HG02885 (cell line): ENCODE measurements at regions not wholly inside any gene's neighbourhood (a gene's known extent, or its start where the extent isn't known, plus 50 kb on each side); places are given as distances from the start of the nearest gene placed in this dataset.
"Not testable (repeated sequence)": the region's sequence is repeated elsewhere in the genome, so short reads cannot be mapped to it uniquely, and the experiment has no call there.

Source experiments
- ATAC-seq: cut with Tn5 transposase; IDR thresholded peaks from one replicate; pipeline ENCODE4 v1.9.1; 2021; ENCODE audit warnings: mild to moderate bottlenecking; ENCODE audit not compliant: unreplicated experiment, poor library complexity

DNA sequence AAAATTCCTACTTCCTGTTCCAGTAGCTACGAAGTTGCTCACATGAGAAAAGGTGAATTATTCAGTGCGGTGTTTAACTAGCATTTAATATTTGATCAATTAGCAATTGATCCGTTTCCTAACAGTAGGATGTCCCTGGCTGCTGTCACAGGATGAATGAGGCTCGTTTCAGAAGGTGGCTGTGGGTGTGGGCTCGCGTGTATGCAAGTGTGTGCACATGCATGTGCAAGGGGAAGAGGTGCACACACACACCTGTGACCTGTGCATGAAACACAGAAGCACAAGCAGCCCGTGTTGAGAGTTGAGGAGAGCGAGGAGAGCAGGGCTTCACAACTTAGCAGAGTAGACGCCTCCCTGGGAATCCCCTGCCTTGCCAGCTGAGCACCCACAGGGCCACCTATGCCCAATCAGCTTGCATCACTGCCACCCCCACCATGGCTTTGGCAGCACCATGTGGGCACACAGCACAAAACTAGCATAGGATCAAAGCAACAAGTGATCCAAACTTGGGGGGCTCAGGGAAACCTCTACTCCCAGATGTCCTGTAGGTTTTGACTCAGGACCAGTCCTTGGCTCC lies 107.2 kb downstream of the C5orf15 start:
- ATAC-seq = no peak

DNA sequence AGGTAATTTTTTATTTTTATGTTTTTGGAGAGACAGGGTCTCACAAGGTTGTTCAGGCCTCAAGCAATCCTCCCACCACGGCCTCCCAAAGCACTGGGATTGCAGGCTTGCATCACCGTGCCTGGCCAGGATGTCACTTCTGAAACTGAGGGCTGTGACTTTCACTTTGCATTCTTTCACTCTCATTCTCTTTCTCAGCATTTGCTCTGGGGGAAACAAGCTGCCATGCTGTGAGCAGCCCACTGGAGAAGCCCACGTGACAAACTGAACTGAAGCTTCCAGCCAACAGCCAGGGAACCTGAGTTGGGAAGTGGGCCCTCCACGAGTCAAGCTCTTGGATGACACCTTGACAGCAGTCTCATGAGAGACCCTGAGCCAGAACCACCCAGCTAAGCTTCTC lies 109.4 kb downstream of the C5orf15 start:
- ATAC-seq = no peak

DNA sequence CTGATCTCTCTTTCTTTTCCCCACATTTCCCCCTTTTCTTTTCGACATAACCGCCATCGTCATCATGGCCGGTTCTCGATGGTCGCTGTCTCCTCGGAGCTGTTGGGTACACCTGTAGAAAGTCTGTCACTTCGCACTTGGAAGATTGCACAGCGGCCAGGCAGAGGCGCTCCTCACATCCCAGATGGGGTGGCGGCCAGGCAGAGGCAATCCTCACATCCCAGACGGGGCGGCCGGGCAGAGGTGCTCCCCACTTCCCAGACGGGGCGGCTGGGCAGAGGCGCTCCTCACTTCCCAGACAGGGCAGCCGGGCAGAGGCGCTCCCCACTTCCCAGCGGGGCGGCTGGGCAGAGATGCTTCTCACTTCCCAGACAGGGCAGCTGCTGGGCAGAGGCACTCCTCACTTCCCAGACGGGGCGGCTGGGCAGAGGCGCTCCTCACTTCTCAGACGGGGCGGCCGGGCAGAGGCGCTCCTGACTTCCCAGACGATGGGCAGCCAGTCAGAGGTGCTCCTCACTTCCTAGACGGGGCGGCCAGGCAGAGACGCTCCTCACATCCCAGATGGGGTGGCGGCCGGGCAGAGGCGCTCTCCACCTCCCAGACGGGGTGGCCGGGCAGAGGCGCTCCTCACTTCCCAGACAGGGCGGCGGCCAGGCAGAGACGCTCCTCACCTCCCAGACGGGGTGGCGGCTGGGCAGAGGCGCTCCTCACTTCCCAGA lies 110.7 kb downstream of the C5orf15 start:
- ATAC-seq = not testable (repeated sequence)

GRCh38 chr5:133854554-133854953 lies 113.9 kb downstream of the C5orf15 start:
- ATAC-seq = no peak

GRCh38 chr5:133853646-133854365 lies 114.6 kb downstream of the C5orf15 start:
- no peak for ATAC-seq

- ATAC-seq = no peak
These were observed 116.9 kb downstream of the C5orf15 start for GRCh38 chr5:133851521-133851920.

DNA sequence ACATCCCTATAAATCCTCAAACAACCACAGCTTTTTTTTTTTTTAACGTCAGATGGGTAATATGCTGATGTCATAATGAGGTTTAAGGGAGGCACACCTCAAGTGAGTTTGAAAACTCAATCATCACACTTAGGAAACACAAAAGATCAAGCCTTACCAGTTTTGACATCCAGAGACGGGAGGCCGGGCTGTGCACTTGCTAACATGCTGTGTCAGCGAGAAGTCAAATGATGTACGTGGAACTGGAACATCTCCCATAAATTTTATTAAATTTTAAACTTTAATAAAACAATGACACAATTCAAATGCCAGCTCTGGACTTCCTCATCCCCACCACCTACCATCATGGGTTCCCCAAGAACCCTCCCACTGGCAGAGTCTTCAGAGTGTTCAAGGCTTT lies 117.6 kb downstream of the C5orf15 start:
- ATAC-seq = no peak

DNA sequence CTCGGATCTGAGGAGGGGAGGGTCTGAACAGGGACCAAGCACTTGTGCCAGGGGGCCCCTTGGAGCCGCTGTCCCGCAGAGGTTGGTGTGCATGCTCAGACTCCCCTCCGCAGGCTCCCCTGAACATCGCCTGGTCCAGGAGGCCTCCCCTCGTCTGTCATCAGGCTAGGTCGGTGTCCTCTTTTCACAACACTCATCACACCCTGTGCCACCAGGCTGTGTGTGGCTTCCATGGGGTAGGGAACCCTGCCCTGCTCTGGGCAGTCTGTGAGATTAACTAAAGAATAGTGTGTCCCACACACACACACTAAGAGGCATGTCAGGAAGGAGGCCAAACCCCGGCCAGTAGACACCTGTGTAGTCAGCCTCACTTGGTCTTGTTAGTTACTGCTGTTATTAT lies 119.3 kb downstream of the C5orf15 start:
- ATAC-seq = no peak

- ATAC-seq = no peak
These were observed 120.0 kb downstream of the C5orf15 start for GRCh38 chr5:133848341-133848811.

- no peak for ATAC-seq
These were observed 120.5 kb downstream of the C5orf15 start for GRCh38 chr5:133847886-133848285.

GRCh38 chr5:133847301-133847700 lies 121.1 kb downstream of the C5orf15 start:
- no peak for ATAC-seq

GRCh38 chr5:133846478-133847226 lies 121.8 kb downstream of the C5orf15 start:
- no peak for ATAC-seq

- ATAC-seq = no peak
These were observed 123.2 kb downstream of the C5orf15 start for GRCh38 chr5:133845271-133845670.

- ATAC-seq = no peak
These were observed 123.6 kb downstream of the C5orf15 start for GRCh38 chr5:133844836-133845235.

DNA sequence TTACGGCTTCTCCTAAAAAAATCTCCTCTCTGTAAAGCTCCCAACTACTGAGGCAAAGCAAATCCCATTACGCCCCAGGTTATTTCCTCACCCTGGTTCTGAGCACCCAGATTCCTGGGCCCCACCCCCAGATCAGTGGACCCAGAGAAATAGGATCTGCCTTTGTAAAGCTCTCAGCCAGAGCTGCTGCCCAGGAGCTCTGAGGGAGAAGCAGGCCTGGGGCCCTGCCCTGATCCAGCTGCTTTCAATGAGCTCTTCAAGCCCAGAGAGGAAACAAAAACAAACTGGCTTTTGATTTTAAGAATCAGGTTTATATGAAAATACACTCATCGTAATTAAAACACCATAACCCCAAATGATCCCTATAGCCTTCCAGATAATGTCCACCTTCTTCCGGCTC lies 124.5 kb downstream of the C5orf15 start:
- ATAC-seq = no peak

DNA sequence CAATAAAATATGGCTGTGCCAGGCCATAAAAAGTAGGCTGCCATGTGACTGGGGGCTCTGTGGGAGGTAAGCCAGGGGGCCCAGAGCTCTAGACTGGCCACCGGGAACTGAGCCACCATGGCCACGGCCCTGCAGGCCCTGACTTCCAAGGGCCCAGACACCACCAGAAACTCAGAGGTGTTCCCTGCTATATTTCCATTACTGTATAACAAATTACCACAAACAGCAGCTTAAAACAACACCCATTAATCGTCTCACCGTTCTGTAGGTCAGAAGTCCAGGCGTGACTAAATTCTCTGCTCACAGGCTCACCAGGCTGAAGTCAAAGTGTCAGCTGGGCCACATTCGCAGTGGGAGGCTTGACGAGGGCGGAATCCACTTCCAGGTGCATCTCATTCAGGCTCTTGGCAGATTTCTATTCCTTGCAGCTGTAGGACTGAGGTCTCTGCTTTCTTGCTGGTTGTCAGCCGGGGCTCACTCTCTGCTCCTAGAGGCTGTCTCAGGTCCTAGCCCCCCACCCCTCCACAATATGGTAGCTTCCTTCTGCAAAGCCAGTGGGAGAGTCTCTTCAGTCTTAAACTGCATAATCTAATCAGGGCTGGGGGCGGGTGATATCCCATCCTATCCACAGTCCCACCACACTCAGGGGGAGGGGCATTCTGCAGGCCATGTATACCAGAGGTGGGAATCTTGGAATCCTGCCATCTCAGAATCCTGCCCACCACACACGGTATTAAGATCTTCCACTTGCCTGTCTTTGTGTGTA lies 125.4 kb downstream of the C5orf15 start:
- ATAC-seq = no peak

DNA sequence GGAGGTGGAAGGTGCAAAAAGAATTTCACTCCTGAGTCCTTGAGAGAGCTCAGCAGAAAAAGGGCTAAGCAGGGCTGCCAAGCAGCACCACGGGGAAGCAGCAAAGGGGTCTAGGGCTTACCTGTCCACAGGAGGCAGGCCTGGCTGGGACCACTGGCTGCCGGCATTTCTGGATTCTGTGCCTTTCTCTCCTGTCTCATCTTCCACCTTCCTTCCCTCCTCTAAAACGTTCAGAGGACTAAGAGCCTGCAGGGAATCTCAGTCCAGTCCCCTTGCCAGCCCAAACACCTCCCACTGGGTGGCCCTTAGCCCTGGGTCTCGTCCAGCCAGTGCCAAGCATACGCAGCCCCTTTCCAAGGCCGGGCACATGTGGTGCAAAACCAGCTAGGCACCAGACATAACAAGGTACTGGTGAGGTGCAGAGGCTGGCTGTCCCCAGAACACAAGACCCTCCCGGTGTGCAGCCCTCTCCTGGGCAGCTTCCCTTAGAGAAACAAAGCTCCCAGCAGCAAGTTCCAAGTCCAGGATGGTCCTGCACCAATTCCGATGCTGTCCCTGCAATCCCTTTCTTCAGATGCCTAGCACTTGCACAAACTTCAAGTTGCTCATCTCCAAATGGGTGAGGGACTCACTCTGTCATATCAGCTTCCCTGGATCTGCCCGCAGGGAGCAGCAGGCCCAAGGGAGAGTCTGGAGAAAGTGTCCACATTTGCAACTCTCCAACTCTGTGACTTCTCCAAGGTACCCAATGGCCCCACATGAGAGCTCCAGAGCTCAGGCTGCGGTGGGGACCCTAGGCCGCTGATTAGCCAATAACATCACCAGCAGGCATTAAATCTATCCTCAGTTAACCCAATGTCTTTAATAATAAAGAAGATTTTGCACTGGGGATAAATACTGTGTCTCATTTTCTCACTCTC lies 126.3 kb downstream of the C5orf15 start:
- ATAC-seq = no peak

DNA sequence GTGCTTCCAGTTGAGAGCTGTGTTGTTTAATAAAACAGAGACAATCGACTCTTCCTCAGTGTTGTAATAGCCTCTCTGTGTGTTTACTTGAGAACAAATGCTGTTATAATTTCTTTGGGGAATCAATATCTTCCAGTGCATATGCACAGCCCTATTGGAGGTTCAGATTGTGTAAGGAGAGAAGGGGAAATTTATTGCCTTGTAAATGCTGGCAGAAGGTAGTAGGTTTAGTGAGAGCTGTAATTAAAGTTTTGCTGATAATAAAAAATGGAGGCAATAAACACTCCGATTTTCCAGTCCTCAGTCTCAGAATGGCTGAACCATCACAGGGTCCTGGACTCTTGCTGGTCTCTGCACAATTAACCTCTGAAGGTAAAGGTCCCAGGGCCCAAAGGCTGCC lies 128.3 kb downstream of the C5orf15 start:
- no peak for ATAC-seq

DNA sequence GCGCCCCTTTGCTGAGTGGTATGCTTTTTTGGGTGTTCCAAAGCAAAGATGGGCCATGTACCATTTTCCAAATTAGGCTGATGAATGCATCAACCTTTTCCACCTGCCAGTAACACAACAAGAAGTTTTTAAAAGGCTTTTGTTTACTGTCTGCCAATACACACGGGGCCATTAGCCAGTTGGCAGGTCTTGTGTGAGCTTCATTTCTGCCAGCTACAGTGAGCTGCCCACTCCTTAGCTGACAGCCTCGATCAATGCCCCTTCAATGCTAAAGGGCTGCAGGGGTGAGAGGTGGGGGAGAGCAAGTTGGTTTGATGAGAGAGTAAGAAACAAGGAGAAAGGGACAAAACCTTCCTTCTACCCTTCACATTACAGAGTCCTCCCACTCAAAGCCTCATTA lies 128.7 kb downstream of the C5orf15 start:
- ATAC-seq = no peak
